IMR-90 (cell line): ENCODE measurements at regions not wholly inside any gene's neighbourhood (a gene's known extent, or its start where the extent isn't known, plus 50 kb on each side); places are given as distances from the start of the nearest gene placed in this dataset.

Experiments
- BHLHE40 ChIP-seq: fragments of 150-350 bp; IDR thresholded peaks from 2 replicates; pipeline ENCODE4 v1.6.1; 2016; ENCODE audit warnings: mild to moderate bottlenecking, low read depth, low read length
- ELK1 ChIP-seq: fragments of 150-350 bp; IDR thresholded peaks from 2 replicates; pipeline ENCODE4 v1.6.1; 2016; ENCODE audit warnings: low read depth, mild to moderate bottlenecking, low read length, moderate library complexity, borderline replicate concordance
- FOS ChIP-seq: fragments of 150-350 bp; IDR thresholded peaks from 2 replicates; pipeline ENCODE4 v1.6.1; 2016; ENCODE audit warnings: low read depth, low read length
- MAFK ChIP-seq: IDR thresholded peaks from 2 replicates; pipeline ENCODE4 v1.6.1; 2012; ENCODE audit warnings: low read depth, low read length, improper control_type of control experiment
- MAZ ChIP-seq: IDR thresholded peaks from 2 replicates; pipeline ENCODE4 v1.6.1; 2012; ENCODE audit warnings: low read depth, mild to moderate bottlenecking, low read length, improper control_type of control experiment, moderate library complexity, borderline replicate concordance
- RCOR1 ChIP-seq: IDR thresholded peaks from 2 replicates; pipeline ENCODE4 v1.6.1; 2012; ENCODE audit warnings: mild to moderate bottlenecking, low read length, improper control_type of control experiment; ENCODE audit not compliant: insufficient replicate concordance

DNA sequence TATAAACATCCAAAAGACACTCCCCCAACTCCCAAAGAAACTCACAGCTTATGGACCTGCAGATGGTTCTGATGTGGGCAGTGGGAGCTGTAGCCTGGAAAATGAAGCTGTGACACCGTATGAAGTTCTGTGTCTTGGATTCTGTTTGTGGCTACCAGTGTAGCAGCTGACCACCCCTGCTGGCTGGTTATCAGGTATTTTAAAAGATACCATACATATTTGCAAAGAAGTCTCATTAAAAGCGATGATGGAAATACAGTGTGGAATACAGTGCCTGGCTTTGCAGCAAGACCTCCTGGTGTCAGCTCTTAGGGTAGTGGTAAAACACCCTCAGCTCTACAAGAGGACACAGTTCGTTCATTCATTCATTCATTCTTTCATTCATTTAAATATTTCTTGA, 194.3 kb upstream of the PRKCQ start (continued):
- TF ChIP-seq ELK1 (no peak), BHLHE40 (no peak), RCOR1 (no peak), FOS (no peak), MAZ (no peak), MAFK (no peak)
